Stimulated activated CD4-positive, alpha-beta T cell treated with anti-CD3 and anti-CD28 coated beads, Interleukin-12 subunit alpha, Interleukin-12 subunit beta, amount 100 ng/mL, for 4 hours (primary cell): ENCODE measurements at regions not wholly inside any gene's neighbourhood (a gene's known extent, or its start where the extent isn't known, plus 50 kb on each side); places are given as distances from the start of the nearest gene placed in this dataset.

Source experiments
- DNase-seq: peaks from one replicate; pipeline ENCODE4 v3.0.0-alpha.2; 2020

DNA sequence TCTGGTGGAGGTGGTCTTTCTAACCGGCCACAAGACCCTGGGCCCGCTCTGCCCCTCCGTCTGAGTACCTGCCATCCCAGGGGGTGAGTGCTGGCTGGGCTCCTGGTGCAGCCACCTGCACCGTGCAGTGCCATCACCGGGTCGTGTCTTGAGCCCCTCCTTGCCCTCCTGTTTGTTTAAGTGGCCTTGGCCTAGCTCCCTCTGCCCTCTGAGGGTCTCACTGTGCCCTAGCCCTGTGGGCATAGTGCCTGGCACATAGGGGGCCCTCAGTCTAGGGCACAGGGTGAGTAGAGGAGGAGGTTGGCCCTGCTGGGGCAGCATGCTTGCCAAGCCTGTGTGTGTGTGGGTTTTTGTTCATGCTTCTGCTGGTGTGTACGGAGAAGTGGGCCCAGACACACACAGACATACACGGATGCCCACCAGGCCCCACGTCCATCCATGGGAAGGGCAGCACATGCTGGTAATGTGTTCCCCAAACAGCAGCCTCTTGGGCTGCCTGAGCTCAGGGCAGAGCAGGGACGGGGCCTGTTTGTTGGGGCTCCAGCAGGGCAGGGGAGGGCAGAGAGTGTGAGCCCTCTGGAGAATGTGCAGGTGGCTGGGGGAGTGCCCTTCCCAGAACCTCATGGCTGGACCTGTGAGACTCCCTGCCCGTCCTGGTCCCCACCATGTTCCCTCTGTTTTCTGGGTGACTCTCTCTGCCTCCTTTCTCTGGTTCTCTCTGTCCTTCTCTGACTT is 94.6 kb downstream of the GLI2 start:
- no peak for DNase-seq

DNA sequence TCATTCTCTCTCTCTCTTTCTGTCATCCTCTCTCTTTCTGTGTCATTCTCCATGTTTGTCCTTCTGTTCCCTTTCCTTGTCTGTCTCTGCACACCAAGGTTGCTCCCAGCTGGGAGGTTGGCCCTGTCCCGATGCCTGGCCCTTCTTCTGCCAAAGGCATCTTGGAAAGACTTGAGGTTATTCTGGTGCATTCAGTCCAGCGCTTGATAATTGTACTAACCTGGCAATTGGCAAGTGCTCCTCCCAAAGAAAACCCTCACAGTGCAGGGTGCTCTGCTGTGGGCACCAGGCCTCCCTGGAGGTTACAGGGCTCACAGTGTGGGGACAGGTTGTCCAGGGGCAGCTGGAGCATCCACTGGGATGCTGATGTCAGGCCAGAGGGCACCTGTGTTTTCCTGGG is 95.4 kb downstream of the GLI2 start:
- no peak for DNase-seq

DNA sequence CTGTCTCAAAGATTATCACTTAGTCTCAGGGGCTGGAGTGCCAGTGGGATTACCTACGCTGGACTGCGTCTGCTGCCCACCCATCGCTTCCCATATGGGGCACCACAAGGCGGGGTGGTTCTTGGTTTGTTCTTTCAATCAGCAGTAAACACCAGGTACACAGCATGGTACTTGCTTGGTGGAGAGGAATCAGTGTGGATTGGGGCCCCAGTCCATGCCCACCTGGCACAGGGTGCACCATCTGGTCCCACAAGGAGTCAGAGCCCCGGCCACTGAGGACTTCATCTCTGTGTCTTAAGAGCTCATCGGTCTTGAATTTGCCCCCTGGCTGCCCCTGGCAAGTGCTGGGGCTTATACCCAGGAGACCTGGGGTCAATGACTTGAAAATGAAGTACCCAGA is 96.2 kb downstream of the GLI2 start:
- DNase-seq = no peak

- no peak for DNase-seq
Observed at GRCh38 chr2:120832296-120833070, 96.8 kb downstream of the GLI2 start.

DNA sequence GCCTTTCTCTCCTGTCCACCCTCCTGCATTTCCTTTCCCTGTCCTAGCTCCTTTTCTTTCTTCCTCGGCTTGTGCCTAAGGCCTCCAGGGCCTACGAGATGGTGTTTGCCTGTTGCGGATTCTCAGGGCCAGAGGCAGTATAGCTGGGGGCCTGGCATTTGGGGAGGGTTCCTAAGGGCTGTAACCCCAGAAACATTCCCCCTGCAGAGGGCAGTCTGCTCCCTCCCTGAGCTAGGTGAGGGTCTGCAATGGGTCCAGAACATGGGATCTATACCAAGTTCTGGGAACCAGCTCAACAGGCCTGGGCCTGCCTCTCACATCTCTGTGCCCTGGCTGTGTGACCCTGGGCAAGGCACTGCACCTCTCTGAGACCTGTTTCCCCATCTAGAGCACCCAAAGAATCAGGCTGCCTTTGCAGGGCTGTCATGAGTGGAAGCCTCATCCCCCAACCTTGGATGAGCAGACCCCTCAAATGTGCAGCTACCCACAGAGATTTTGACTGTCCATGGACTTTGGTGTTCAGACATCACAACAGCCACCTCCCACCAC is 97.5 kb downstream of the GLI2 start:
- no peak for DNase-seq

DNA sequence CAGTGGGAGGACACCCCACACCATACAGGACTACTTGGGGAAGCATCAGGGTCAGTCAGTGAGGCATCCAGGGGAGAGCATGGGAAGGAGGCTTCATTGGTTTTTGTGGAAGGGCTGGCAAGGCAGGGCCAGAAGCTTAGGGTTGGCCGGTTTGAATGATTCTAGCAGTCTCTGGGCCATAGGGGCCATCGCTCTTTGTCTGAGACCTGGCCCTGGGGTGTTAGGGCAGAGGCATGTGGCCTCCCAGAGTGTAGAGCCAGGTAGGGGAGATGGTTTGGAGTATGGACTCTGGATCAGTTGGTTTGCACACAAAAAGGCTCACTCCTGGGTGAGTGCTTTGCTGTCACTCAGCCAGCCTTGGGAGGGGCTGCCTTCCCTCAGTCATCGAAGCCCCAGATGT is 98.5 kb downstream of the GLI2 start:
- DNase-seq = no peak

GRCh38 chr2:120836281-120836680 is 100.6 kb downstream of the GLI2 start:
- DNase-seq = no peak

DNA sequence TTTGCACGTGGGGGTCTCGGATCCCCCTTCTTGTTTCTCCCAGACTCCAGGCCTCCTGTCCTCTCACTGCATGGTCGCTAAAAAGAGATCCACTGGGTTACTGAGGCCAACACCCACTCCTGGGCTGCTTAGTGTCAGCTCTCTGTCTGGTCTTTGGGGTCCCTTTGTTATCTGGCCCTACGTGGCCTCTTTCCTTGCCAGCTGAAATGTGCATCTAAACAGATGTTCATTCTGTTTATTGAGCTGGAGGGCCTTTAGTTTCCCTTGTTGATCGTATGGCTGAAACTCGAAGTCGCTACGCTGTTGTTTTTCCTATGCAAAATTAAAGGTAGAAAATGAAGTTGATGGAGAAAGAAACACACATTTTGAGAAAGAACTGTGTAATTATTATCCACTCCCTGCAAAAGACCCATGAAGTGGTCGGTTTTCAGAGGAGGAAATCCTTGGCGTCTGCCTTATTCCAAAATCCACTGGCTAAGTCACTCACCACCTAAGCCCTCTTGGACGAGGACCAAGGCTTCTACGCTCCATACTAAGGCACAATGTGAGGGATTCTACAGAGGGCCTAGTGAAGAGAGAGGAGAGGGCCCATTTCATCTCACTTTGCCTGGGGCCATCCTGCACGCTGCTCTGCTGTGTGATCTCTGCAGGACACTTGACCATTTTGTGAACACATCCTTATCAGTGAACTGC is 105.3 kb downstream of the GLI2 start:
- no peak for DNase-seq

DNA sequence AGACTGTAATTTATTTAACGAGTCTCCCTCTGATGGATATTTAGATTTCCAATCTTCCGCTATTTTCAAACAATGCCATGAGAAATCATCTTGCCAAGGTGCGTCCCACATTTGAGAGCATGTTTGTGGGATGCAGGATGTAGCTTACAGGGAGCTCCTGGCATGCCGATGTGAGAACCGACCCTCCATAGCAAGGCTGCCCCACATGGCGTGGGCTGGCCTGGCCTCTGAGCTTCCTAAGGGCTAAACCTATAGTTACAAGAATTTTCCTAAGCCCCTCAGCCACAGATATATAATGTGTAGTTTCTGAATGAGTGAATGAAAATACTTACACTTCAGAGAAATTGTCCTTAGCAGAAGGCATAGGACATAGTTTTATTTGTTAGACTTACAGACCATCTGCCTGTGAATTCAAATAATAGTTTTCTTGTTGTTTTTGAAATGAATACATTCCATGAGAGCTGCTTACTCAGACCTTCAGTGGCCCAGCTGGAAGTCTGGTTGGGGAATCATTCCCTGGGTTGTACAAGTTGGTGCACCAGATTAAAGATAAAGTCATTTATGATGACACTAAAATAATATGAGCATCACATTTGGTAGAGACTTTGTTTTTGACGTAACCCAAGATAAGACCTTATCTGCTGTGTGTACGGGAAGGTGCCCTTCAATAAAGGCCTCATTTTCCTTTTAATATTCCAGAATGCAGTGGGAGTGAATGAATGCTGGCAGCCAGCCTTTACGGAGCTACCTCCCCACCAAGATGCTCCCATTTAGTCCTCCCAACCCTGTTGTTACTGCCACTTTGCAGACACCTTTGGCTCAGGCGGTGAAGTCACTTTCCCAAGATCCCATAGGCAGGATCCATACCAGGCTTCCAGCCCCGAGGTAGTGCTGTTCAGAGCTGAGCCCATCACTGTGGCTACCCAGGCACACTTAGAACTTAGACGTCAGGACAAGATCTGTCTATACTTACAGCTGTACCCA is 107.1 kb downstream of the GLI2 start:
- no peak for DNase-seq

DNA sequence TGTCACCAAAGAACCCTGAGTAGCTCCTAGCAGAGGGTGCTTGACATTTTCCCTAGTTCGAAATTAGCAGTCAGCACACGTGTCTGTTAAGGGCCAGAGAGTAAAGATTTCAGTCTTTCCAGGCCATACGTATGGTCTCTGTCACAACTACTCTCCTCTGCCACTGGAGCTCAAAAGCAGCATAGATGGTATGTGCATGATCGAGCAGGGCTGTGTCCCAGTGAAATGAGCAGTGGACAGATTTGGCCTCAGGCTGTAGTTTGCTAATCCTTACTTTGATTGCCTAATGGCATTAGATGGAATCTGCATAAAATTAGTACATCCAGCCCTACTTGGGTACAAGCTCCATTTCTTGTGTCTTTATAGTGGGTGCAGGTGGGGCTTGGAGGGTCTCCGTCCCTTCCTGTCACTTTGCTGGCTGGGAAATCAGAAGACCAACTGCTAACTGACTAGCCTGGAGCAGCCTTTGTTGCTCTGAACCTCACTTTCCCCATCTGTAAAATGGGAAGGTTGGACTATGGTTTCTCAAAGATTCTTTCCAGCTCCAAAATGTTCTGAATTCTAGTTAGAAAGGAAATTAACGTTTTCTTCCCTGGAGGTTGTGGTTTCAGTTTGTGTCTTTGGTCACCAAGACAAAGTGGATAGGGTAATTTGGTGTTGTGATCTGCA is 108.5 kb downstream of the GLI2 start:
- no peak for DNase-seq

DNA sequence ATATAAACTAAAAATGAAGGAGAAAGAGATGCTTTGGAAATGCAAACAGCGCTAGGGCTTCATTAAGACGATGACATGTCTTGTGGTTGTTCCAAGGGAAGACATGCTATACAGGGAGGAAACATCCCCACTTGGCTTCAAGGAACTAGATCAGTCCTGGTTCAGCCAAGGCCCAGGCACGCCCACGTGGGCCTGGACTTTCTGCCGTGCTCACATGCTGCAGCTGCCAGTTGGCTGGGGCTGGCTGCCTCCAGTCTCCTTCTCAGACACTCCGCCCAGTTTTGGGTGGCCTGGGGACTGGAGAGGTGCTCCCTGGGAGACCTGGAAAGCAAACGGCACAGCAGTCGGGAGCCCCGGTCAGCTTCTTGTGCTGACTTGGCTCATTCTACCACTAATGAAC is 109.6 kb downstream of the GLI2 start:
- DNase-seq = no peak

- no peak for DNase-seq
Observed at GRCh38 chr2:120846406-120847095, 110.9 kb downstream of the GLI2 start.

GRCh38 chr2:120847700-120848321 is 112.1 kb downstream of the GLI2 start:
- DNase-seq = no peak

- DNase-seq = no peak
Observed at GRCh38 chr2:120849278-120849677, 113.6 kb downstream of the GLI2 start.

GRCh38 chr2:120850551-120850950 is 114.9 kb downstream of the GLI2 start:
- DNase-seq = no peak

DNA sequence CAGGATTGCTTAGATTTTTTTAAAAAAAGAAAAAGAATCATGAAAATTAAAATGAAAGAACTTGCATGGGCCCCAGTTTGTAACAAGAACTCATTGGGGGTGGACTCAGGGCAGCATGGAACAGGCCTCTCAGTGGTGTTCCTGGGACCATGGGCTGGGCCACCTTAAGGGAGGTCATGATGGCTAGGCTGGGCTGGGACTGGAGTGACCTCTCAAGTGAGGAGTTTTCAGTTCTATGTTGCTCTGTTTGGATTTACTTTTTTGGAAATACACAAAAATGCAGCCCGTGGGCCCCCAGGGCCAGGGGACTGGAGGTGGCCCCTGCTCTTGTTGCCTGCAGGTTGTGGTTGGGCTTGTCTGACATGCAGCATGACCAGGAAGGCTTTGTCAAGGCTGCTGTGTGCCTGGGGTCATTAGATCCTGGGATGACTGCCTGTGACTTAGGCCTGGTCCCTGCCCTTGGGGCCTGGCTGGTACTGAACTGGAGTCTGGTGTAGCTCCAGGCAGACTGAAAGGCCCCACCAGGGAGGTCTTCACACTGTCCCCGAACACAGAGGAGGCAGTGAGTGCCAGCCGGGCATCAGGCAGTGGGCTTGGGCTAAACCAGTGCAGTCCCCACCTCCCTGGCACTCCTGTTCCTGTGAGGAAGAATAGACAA is 115.6 kb downstream of the GLI2 start:
- DNase-seq = no peak

- DNase-seq = no peak
Observed at GRCh38 chr2:120852200-120852815, 116.6 kb downstream of the GLI2 start.

DNA sequence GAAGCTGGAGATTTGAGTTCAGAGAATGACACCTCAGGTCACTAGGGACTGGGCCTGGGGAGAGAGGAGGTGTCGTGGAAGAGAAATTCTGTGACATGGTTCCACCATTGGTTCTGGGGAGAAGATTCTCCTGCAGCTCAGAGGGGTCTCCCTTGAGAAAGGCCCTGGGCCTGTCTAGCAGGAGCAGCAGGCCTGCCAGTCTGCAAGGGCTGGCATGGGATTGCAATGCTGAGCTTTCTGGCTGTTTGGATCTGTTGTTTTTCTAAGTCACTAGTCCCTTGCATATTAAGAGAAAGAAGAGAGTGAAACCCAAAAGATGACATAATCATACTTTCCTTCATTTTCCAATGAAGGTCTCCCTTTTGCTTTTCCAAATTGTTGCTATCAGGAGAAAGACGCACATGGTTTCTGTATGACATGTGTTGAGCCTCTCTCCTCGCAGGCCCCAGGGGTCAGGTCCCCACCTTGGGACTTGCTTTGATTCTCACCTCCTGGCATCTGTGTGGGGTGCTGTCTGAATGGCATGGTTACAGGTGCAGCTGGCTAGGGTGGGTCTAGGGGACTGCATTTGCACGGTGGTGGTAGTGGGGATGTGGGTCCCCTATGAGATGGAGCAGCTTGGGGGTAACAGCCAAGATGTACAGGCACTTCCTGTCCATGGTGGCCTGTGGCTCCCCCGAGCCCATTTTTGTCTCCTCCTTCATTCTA is 117.8 kb downstream of the GLI2 start:
- DNase-seq = no peak

DNA sequence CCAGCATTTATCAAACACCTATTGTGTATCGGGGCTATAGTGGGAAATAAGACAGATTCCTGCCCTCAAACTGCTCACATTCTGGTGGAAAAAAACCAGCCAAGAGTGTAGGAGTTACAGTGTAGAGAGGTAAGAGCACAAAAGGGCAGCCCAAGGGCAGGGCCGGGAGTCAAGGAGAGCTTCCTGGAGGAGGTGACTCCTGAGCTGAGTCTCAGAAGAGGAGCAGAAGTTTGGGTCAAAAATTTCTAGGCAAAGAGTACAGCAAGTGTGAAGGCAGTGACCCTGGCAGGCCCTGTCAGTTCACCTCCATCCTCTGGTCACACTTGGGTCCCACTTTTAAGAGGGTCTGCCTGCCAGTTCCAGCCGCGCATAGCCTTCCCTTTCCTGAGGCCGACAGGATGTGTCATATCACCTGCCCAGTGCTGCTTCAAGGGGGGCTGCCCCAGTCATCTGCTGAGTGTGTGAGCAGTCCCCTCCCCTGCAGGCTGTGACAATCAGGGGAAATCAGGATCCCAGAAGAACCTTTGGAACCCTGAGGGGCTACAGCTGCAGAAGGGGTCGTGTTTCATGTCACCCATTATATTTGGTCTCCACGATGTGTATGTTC is 118.4 kb downstream of the GLI2 start:
- DNase-seq = no peak
